ENCODE measurements at regions not wholly inside any gene's neighbourhood (a gene's known extent, or its start where the extent isn't known, plus 50 kb on each side); places are given as distances from the start of the nearest gene placed in this dataset.

- TF ChIP-seq CTCF (IDR thresholded peaks at IDR 0.05 in 4 of 5, conservative IDR thresholded peaks at IDR 0.05 in 1 of 5) (no peak), POLR2A (IDR thresholded peaks at IDR 0.05) (no peak)
These were observed 66.1 kb upstream of the H2AZ1 start for GRCh38 chr4:100016191-100016590.

Measured in gastrocnemius medialis (tissue), 4 donors.